HG03025 (cell line): ENCODE measurements at regions not wholly inside any gene's neighbourhood (a gene's known extent, or its start where the extent isn't known, plus 50 kb on each side); places are given as distances from the start of the nearest gene placed in this dataset.

Source experiments
- ATAC-seq: cut with Tn5 transposase; IDR thresholded peaks from one replicate; pipeline ENCODE4 v1.9.1; 2021; ENCODE audit warnings: mild to moderate bottlenecking, moderate library complexity; ENCODE audit not compliant: unreplicated experiment, low FRiP score

GRCh38 chr1:184919892-184920291 lies 54.4 kb downstream of the NIBAN1 start:
- ATAC-seq: no peak

- ATAC-seq: no peak
These were observed 58.7 kb downstream of the NIBAN1 start for GRCh38 chr1:184915463-184916090.

GRCh38 chr1:184914149-184914548 lies 60.2 kb downstream of the NIBAN1 start:
- no peak for ATAC-seq

- no peak for ATAC-seq
These were observed 61.9 kb downstream of the NIBAN1 start for GRCh38 chr1:184912392-184912791.

- ATAC-seq: no peak
These were observed 62.5 kb downstream of the NIBAN1 start for GRCh38 chr1:184911830-184912229.

- no peak for ATAC-seq
These were observed 63.1 kb downstream of the NIBAN1 start for GRCh38 chr1:184911103-184911745.

GRCh38 chr1:184910691-184911091 lies 63.6 kb downstream of the NIBAN1 start:
- ATAC-seq: no peak

GRCh38 chr1:184910005-184910404 lies 64.3 kb downstream of the NIBAN1 start:
- ATAC-seq: no peak

- no peak for ATAC-seq
These were observed 65.3 kb downstream of the NIBAN1 start for GRCh38 chr1:184909019-184909418.

- no peak for ATAC-seq
These were observed 65.8 kb downstream of the NIBAN1 start for GRCh38 chr1:184908506-184908905.

- no peak for ATAC-seq
These were observed 66.8 kb downstream of the NIBAN1 start for GRCh38 chr1:184907500-184907899.

- ATAC-seq: no peak
These were observed 67.5 kb downstream of the NIBAN1 start for GRCh38 chr1:184906761-184907160.

GRCh38 chr1:184905601-184906322 lies 68.5 kb downstream of the NIBAN1 start:
- ATAC-seq: no peak

- ATAC-seq: no peak
These were observed 71.1 kb downstream of the NIBAN1 start for GRCh38 chr1:184903111-184903692.

GRCh38 chr1:184900507-184900906 lies 73.8 kb downstream of the NIBAN1 start:
- no peak for ATAC-seq

- ATAC-seq: no peak
These were observed 78.3 kb downstream of the NIBAN1 start for GRCh38 chr1:184896000-184896399.

GRCh38 chr1:184895086-184895485 lies 79.2 kb downstream of the NIBAN1 start:
- ATAC-seq: no peak

GRCh38 chr1:184893695-184894094 lies 80.6 kb downstream of the NIBAN1 start:
- ATAC-seq: no peak

- peak; percentile 61 for ATAC-seq
These were observed 82.2 kb downstream of the NIBAN1 start for GRCh38 chr1:184892116-184892515.

- no peak for ATAC-seq
These were observed 82.9 kb downstream of the NIBAN1 start for GRCh38 chr1:184891440-184891839.

GRCh38 chr1:184890539-184890973 lies 83.8 kb downstream of the NIBAN1 start:
- ATAC-seq: no peak
